Liver (tissue), 8 donors: ENCODE measurements at regions not wholly inside any gene's neighbourhood (a gene's known extent, or its start where the extent isn't known, plus 50 kb on each side); places are given as distances from the start of the nearest gene placed in this dataset.
"Not testable (repeated sequence)": the region's sequence is repeated elsewhere in the genome, so short reads cannot be mapped to it uniquely, and the experiment has no call there.

Experiments
- DNase-seq: peaks from one replicate; pipeline ENCODE4 v3.0.0-alpha.2; 2017; ENCODE audit warnings: low spot score
- H3K27ac ChIP-seq, 2 donors: one replicate each; pipeline ENCODE4 v1.7.0; 2013; ENCODE audit warnings: inconsistent platforms in 2 of 2, low read length in 2 of 2, control low read depth in 1 of 2, low read depth in 1 of 2, mild to moderate bottlenecking in 1 of 2
- H3K27me3 ChIP-seq, 4 donors: one replicate each; pipeline versions ENCODE4 v1.6.1 to v1.7.0; 2013; ENCODE audit warnings: low read length in 3 of 4, inconsistent platforms in 1 of 4, mild to moderate bottlenecking in 1 of 4, moderate library complexity in 1 of 4; ENCODE audit not compliant: control insufficient read depth in 4 of 4, insufficient read depth in 4 of 4
- H3K36me3 ChIP-seq, 4 donors: one replicate each; pipeline versions ENCODE4 v1.6.1 to v1.7.0; 2013; ENCODE audit warnings: low read length in 3 of 4, mild to moderate bottlenecking in 3 of 4, low read depth in 1 of 4, moderate library complexity in 1 of 4; ENCODE audit not compliant: control insufficient read depth in 4 of 4, insufficient read depth in 3 of 4
- H3K4me1 ChIP-seq, 4 donors: one replicate each; pipeline versions ENCODE4 v1.6.1 to v1.7.0; 2013; ENCODE audit warnings: low read length in 3 of 4, mild to moderate bottlenecking in 3 of 4, moderate library complexity in 1 of 4; ENCODE audit not compliant: control insufficient read depth in 4 of 4, insufficient read depth in 4 of 4
- H3K4me3 ChIP-seq, 3 donors: one replicate each; pipeline versions ENCODE4 v1.6.1 to v1.7.0; 2013; ENCODE audit warnings: low read length in 3 of 3, control low read depth in 1 of 3, low read depth in 1 of 3, mild to moderate bottlenecking in 1 of 3
- H3K9ac ChIP-seq, 2 donors: one replicate each; pipeline ENCODE4 v1.7.0; 2013; ENCODE audit warnings: low read length in 2 of 2, mild to moderate bottlenecking in 2 of 2, moderate library complexity in 2 of 2, control low read depth in 1 of 2, low read depth in 1 of 2
- H3K9me3 ChIP-seq, 4 donors: one replicate each; pipeline versions ENCODE4 v1.6.1 to v1.7.0; 2013; ENCODE audit warnings: low read length in 3 of 4; ENCODE audit not compliant: control insufficient read depth in 4 of 4
- EGR1 ChIP-seq, 2 donors: IDR thresholded peaks; 2 replicates each; pipeline ENCODE4 v1.6.1; 2016 to 2018; ENCODE audit warnings: antibody characterized with exemption in 2 of 2, low read depth in 2 of 2
- FOXA1 ChIP-seq: IDR thresholded peaks from 2 replicates; pipeline ENCODE4 v1.6.1; 2016; ENCODE audit warnings: antibody characterized with exemption
- FOXA2 ChIP-seq: IDR thresholded peaks from 2 replicates; pipeline ENCODE4 v1.6.1; 2016; ENCODE audit warnings: antibody characterized with exemption
- GABPA ChIP-seq, 2 donors: IDR thresholded peaks in 1 of 2; conservative IDR thresholded peaks in 1 of 2; 2 replicates each; pipeline ENCODE4 v1.6.1; 2016; ENCODE audit warnings: antibody characterized with exemption in 2 of 2, mild to moderate bottlenecking in 1 of 2, moderate library complexity in 1 of 2
- HNF4G ChIP-seq: IDR thresholded peaks from 2 replicates; pipeline ENCODE4 v1.6.1; 2016; ENCODE audit warnings: antibody characterized with exemption
- JUND ChIP-seq, 2 donors: IDR thresholded peaks; 2 replicates each; pipeline ENCODE4 v1.6.1; 2016; ENCODE audit warnings: antibody characterized with exemption in 2 of 2
- RXRA ChIP-seq, 2 donors: IDR thresholded peaks; 2 replicates each; pipeline ENCODE4 v1.6.1; 2017 to 2018; ENCODE audit warnings: antibody characterized with exemption in 2 of 2, mild to moderate bottlenecking in 1 of 2
- SP1 ChIP-seq: IDR thresholded peaks from 2 replicates; pipeline ENCODE4 v1.6.1; 2018; ENCODE audit warnings: antibody characterized with exemption, mild to moderate bottlenecking
- YY1 ChIP-seq: IDR thresholded peaks from 2 replicates; pipeline ENCODE4 v1.6.1; 2016; ENCODE audit warnings: antibody characterized with exemption, mild to moderate bottlenecking
- WGBS: extraction: QIAGEN DNeasy Blood & Tissue Kit; methylation state at CpG from one replicate; pipeline ENCODE4 v1.1.7; 2013; 5-methylcytosine and 5-hydroxymethylcytosine counted together
- TF ChIP-seq, protein P1 (sequence below): IDR thresholded peaks from 2 replicates; pipeline ENCODE4 v1.6.1; 2016; ENCODE audit warnings: antibody characterized with exemption, mild to moderate bottlenecking
- TF ChIP-seq, protein P2 (sequence below): fragments of 150-350 bp; IDR thresholded peaks from 2 replicates; pipeline ENCODE4 v1.5.1; 2017; ENCODE audit warnings: improper control_type of control experiment, low read depth, low read length; ENCODE audit not compliant: missing input control
- TF ChIP-seq, protein P3 (sequence below): IDR thresholded peaks from 2 replicates; pipeline ENCODE4 v1.6.1; 2016; ENCODE audit warnings: antibody characterized with exemption
- TF ChIP-seq, protein P4 (sequence below): IDR thresholded peaks from 2 replicates; pipeline ENCODE4 v1.6.1; 2016; ENCODE audit warnings: antibody characterized with exemption
- donor health status: healthy.
- donor health status: healthy.
- donor health status: healthy.
- donor health status: healthy.
- donor health status: healthy.

DNA sequence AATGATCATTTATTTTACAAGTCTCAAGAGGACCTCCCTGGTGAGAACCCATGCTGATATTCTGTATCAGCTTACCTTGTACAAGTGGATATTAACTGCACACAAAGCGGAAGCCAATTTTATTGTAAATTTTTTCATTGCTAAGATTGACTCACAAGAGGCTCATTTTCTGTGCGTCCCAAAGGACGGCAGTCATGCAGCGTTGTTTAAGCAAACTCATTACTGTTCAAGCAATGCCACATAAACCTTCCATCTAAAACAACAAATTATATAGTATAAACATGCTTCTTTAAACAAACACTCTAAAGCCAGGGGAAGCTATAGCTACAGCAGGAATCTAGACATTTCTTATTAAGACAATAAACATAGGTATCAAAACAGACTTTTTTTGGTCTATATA is 575.3 kb downstream of the FRK start:
- no peaks in the 10 kb centered on the region for H3K27me3 ChIP-seq
- WGBS, result 71% methylated on average over 4 of the region's 4 CpGs
- DNase-seq, result no peak
- TF ChIP-seq, protein P1, sequence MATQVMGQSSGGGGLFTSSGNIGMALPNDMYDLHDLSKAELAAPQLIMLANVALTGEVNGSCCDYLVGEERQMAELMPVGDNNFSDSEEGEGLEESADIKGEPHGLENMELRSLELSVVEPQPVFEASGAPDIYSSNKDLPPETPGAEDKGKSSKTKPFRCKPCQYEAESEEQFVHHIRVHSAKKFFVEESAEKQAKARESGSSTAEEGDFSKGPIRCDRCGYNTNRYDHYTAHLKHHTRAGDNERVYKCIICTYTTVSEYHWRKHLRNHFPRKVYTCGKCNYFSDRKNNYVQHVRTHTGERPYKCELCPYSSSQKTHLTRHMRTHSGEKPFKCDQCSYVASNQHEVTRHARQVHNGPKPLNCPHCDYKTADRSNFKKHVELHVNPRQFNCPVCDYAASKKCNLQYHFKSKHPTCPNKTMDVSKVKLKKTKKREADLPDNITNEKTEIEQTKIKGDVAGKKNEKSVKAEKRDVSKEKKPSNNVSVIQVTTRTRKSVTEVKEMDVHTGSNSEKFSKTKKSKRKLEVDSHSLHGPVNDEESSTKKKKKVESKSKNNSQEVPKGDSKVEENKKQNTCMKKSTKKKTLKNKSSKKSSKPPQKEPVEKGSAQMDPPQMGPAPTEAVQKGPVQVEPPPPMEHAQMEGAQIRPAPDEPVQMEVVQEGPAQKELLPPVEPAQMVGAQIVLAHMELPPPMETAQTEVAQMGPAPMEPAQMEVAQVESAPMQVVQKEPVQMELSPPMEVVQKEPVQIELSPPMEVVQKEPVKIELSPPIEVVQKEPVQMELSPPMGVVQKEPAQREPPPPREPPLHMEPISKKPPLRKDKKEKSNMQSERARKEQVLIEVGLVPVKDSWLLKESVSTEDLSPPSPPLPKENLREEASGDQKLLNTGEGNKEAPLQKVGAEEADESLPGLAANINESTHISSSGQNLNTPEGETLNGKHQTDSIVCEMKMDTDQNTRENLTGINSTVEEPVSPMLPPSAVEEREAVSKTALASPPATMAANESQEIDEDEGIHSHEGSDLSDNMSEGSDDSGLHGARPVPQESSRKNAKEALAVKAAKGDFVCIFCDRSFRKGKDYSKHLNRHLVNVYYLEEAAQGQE, result no peak
- TF ChIP-seq, protein P2, sequence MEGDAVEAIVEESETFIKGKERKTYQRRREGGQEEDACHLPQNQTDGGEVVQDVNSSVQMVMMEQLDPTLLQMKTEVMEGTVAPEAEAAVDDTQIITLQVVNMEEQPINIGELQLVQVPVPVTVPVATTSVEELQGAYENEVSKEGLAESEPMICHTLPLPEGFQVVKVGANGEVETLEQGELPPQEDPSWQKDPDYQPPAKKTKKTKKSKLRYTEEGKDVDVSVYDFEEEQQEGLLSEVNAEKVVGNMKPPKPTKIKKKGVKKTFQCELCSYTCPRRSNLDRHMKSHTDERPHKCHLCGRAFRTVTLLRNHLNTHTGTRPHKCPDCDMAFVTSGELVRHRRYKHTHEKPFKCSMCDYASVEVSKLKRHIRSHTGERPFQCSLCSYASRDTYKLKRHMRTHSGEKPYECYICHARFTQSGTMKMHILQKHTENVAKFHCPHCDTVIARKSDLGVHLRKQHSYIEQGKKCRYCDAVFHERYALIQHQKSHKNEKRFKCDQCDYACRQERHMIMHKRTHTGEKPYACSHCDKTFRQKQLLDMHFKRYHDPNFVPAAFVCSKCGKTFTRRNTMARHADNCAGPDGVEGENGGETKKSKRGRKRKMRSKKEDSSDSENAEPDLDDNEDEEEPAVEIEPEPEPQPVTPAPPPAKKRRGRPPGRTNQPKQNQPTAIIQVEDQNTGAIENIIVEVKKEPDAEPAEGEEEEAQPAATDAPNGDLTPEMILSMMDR, result no peak
- H3K4me1 ChIP-seq, result no peaks in the 10 kb centered on the region
- no peak overlapping the region for H3K27ac ChIP-seq
- no peaks in the 10 kb centered on the region for H3K36me3 ChIP-seq
- H3K9ac ChIP-seq, result no peak overlapping the region
- no peak overlapping the region for H3K4me3 ChIP-seq
- peaks cover 0 to 3% (median 0%) of the 10 kb centered on the region in 4 donors for H3K9me3 ChIP-seq

DNA sequence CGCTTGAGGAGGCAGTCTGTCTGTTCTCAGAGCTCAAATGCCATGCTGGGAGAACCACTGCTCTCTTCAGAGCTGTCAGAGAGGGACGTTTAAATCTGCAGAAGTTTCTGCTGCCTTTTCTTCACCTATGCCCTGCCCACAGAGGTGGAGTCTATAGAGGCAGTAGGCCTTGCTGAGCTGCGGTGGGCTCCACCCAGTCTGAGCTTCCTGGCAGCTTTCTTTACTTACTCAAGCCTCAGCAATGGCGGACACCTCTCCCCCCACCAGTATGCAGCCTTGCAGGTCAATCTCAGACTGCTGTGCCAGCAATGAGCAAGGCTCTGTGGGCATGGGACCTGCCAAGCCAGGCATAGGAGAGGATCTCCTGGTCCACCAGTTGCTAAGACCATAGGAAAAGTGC is 580.1 kb downstream of the FRK start:
- WGBS, result 80% methylated on average over 4 of the region's 4 CpGs
- H3K9ac ChIP-seq, result not testable (repeated sequence)

DNA sequence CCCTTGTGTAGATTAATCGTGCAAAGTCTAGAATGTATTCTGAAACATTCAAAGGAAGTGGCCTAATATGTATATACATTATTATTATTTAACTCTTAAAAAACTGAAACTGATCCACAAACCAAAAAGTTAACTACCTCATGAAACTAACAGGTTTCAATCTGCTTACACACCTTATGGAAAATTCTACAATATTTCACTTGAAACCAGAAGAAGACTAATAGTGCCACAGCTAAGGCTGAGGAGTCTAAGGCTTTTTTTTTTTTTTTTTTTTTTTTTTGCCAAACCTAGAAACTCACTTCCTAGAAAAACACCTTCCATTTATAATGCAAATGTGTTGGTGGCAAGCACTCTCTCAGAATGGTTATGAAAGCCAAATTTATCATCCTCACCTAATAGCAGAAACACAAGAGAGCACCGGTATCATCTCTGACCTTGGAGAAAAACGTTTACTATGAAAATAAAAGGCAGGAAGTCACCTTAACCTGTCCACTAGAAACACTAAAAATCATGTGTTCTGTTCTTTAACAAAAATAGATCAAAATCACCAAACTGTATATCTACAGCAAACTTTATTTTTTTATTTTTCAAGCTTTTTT is 586.1 kb downstream of the FRK start:
- Histone ChIP-seq H3K36me3 (no peaks in the 10 kb centered on the region), H3K4me3 (no peak overlapping the region), H3K4me1 (no peaks in the 10 kb centered on the region), H3K9ac (no peak overlapping the region), H3K27ac (no peak overlapping the region), H3K27me3 (no peaks in the 10 kb centered on the region), H3K9me3 (no peaks in the 10 kb centered on the region)
- DNase-seq, result no peak
- WGBS, result 70% methylated on average over 3 of the region's 3 CpGs
- TF ChIP-seq YY1, result no peak
- TF ChIP-seq RXRA (IDR thresholded peaks at IDR 0.05), result no peak
- TF ChIP-seq FOXA1, result no peak
- no peak for TF ChIP-seq EGR1 (IDR thresholded peaks at IDR 0.05; ENCODE audit: low read depth in 2 of 2)
- TF ChIP-seq GABPA (IDR thresholded peaks at IDR 0.05 in 1 of 2, conservative IDR thresholded peaks at IDR 0.05 in 1 of 2), result no peak
- no peak for TF ChIP-seq FOXA2
- TF ChIP-seq, protein P2, result no peak
- TF ChIP-seq, protein P3, sequence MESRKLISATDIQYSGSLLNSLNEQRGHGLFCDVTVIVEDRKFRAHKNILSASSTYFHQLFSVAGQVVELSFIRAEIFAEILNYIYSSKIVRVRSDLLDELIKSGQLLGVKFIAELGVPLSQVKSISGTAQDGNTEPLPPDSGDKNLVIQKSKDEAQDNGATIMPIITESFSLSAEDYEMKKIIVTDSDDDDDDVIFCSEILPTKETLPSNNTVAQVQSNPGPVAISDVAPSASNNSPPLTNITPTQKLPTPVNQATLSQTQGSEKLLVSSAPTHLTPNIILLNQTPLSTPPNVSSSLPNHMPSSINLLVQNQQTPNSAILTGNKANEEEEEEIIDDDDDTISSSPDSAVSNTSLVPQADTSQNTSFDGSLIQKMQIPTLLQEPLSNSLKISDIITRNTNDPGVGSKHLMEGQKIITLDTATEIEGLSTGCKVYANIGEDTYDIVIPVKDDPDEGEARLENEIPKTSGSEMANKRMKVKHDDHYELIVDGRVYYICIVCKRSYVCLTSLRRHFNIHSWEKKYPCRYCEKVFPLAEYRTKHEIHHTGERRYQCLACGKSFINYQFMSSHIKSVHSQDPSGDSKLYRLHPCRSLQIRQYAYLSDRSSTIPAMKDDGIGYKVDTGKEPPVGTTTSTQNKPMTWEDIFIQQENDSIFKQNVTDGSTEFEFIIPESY, result no peak
- TF ChIP-seq, protein P4, sequence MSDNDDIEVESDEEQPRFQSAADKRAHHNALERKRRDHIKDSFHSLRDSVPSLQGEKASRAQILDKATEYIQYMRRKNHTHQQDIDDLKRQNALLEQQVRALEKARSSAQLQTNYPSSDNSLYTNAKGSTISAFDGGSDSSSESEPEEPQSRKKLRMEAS, result no peak
- no peak for TF ChIP-seq JUND (IDR thresholded peaks at IDR 0.05)
- TF ChIP-seq SP1, result no peak
- TF ChIP-seq, protein P1, result no peak
- no peak for TF ChIP-seq HNF4G

More for the DNA sequence above, 580.1 kb downstream of the FRK start:
- not testable (repeated sequence) for H3K27me3 ChIP-seq, DNase-seq, H3K4me3 ChIP-seq, H3K27ac ChIP-seq, H3K9me3 ChIP-seq, H3K4me1 ChIP-seq, H3K36me3 ChIP-seq
